GM19468 (cell line): ENCODE measurements at regions not wholly inside any gene's neighbourhood (a gene's known extent, or its start where the extent isn't known, plus 50 kb on each side); places are given as distances from the start of the nearest gene placed in this dataset.
A peak's percentile ranks its signal among the peaks of the same experiment; 100 is the strongest.
"Not testable (repeated sequence)": the region's sequence is repeated elsewhere in the genome, so short reads cannot be mapped to it uniquely, and the experiment has no call there.

Experiments used
- ATAC-seq: cut with Tn5 transposase; IDR thresholded peaks from one replicate; pipeline ENCODE4 v1.9.1; 2021; ENCODE audit warnings: mild to moderate bottlenecking, moderate library complexity, moderate number of reproducible peaks; ENCODE audit not compliant: unreplicated experiment; ENCODE audit errors: extremely low read depth

GRCh38 chr7:32765649-32766251 lies 125.8 kb downstream of the KBTBD2 start:
- ATAC-seq: not testable (repeated sequence)

GRCh38 chr7:32765185-32765584 lies 126.4 kb downstream of the KBTBD2 start:
- ATAC-seq: no peak

- no peak for ATAC-seq
Measured at GRCh38 chr7:32762925-32763293, 128.7 kb downstream of the KBTBD2 start.

GRCh38 chr7:32762206-32762924 lies 129.2 kb downstream of the KBTBD2 start:
- ATAC-seq: not testable (repeated sequence)

GRCh38 chr7:32761451-32762205 lies 129.9 kb downstream of the KBTBD2 start:
- ATAC-seq: no peak

GRCh38 chr7:32760755-32761154 lies 130.8 kb downstream of the KBTBD2 start:
- not testable (repeated sequence) for ATAC-seq

- ATAC-seq: not testable (repeated sequence)
Measured at GRCh38 chr7:32759859-32760258, 131.7 kb downstream of the KBTBD2 start.

GRCh38 chr7:32753872-32754271 lies 137.7 kb downstream of the KBTBD2 start:
- ATAC-seq: not testable (repeated sequence)

GRCh38 chr7:32748337-32748736 lies 143.2 kb downstream of the KBTBD2 start:
- ATAC-seq: not testable (repeated sequence)

GRCh38 chr7:32747443-32748148 lies 144.0 kb downstream of the KBTBD2 start:
- ATAC-seq: not testable (repeated sequence)

GRCh38 chr7:32741853-32742476 lies 149.6 kb downstream of the KBTBD2 start:
- not testable (repeated sequence) for ATAC-seq

GRCh38 chr7:32739749-32740148 lies 151.8 kb downstream of the KBTBD2 start:
- not testable (repeated sequence) for ATAC-seq

- not testable (repeated sequence) for ATAC-seq
Measured at GRCh38 chr7:32738390-32738789, 153.2 kb downstream of the KBTBD2 start.

GRCh38 chr7:32732767-32733166 lies 158.8 kb downstream of the KBTBD2 start:
- ATAC-seq: not testable (repeated sequence)

GRCh38 chr7:32729335-32729675 lies 162.3 kb downstream of the KBTBD2 start:
- ATAC-seq: not testable (repeated sequence)

GRCh38 chr7:32728412-32729334 lies 162.9 kb downstream of the KBTBD2 start:
- ATAC-seq: peak; percentile 16

- ATAC-seq: peak; percentile 21
Measured at GRCh38 chr7:32727483-32728411, 163.8 kb downstream of the KBTBD2 start.

- ATAC-seq: not testable (repeated sequence)
Measured at GRCh38 chr7:32722837-32723236, 168.7 kb downstream of the KBTBD2 start.
